Thyroid gland (tissue), 4 donors: ENCODE measurements at regions not wholly inside any gene's neighbourhood (a gene's known extent, or its start where the extent isn't known, plus 50 kb on each side); places are given as distances from the start of the nearest gene placed in this dataset.

Source experiments
- DNase-seq, 2 donors: peaks; one replicate each; pipeline ENCODE4 v3.0.0-alpha.2; 2019
- H3K27ac ChIP-seq, 3 donors: fragments of 200-600 bp; sonication (generic); 1 replicate in 2 of 3; 2 replicates in 1 of 3; pipeline ENCODE4 v1.5.1; 2016 to 2019; ENCODE audit warnings: mild to moderate bottlenecking in 1 of 3, moderate library complexity in 1 of 3
- H3K27me3 ChIP-seq: fragments of 200-600 bp; sonication (generic); one replicate; pipeline ENCODE4 v1.5.1; 2019
- H3K36me3 ChIP-seq, 2 donors: fragments of 200-600 bp; sonication (generic); one replicate each; pipeline ENCODE4 v1.5.1; 2016 to 2019
- H3K4me1 ChIP-seq, 2 donors: fragments of 200-600 bp; sonication (generic); one replicate each; pipeline ENCODE4 v1.5.1; 2017 to 2019
- H3K4me3 ChIP-seq, 3 donors: fragments of 200-600 bp; sonication (generic); replicated peaks in 1 of 3; 1 replicate in 2 of 3; 2 replicates in 1 of 3; pipeline ENCODE4 v1.5.1; 2016; ENCODE audit warnings: mild to moderate bottlenecking in 1 of 3
- H3K9me3 ChIP-seq: fragments of 200-600 bp; sonication (generic); one replicate; pipeline ENCODE4 v1.5.1; 2017
- POLR2A ChIP-seq, 2 donors: fragments of 450-650 bp; IDR thresholded peaks; one replicate each; pipeline ENCODE4 v1.6.1; 2017; ENCODE audit warnings: antibody characterized with exemption in 2 of 2, mild to moderate bottlenecking in 2 of 2, moderate library complexity in 1 of 2
- WGBS, 2 donors: methylation state at CpG; one replicate each; pipeline ENCODE4 v1.1.5; 2017; 5-methylcytosine and 5-hydroxymethylcytosine counted together
- intact Hi-C: fragments of 100-400 bp; cut with DNase I; formaldehyde crosslinking; loops from one replicate; pipeline ENCODE4 v1.15.1; 2023
- TF ChIP-seq, protein P1 (sequence below), 6 experiments: fragments of 200-600 bp in 3 of 6; fragments of 450-650 bp in 3 of 6; sonication (generic) in 3 of 6; IDR thresholded peaks; one replicate each; pipeline ENCODE4 v1.5.1; 2016 to 2019; ENCODE audit warnings: antibody characterized with exemption in 6 of 6, mild to moderate bottlenecking in 2 of 6, inconsistent platforms in 1 of 6, moderate library complexity in 1 of 6

DNA sequence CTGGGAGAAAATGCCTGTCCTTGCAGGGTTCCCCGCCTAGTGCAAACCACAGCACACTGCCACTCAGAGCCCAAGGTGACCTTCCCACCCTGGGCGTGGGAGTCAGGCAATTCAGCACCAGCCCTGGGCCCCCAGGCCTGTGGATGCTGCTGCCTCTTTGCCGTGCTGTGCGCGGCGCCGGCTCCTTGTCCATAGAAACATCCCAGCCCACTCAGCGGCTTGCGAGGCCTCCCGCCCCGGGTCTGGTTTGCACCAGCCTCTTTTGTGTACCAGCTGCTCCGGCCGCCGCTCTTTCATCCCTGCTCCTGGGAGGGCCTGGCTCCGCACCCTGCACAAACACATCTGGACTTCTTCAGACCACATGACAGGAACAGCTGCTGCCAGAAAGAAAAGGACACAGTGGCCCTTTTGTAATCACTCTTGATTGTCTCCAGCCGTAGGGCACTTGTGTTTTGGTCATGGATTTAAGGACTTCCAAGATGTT is 75.4 kb upstream of the SDK2 start:
- intact Hi-C loops, result loop anchor here (10.0 kb wide), 1 partner anchor 125 kb away; no protein-coding TSS in a partner anchor
- no peak for DNase-seq
- Histone ChIP-seq H3K4me3 (no peak overlapping the region), H3K36me3 (no peaks in the 10 kb centered on the region), H3K27me3 (no peaks in the 10 kb centered on the region), H3K9me3 (no peaks in the 10 kb centered on the region), H3K4me1 (no peaks in the 10 kb centered on the region), H3K27ac (no peak overlapping the region)
- TF ChIP-seq POLR2A (IDR thresholded peaks at IDR 0.05), result no peak
- WGBS, 2 donors, result 58 to 71% methylated on average over 16 of the region's 16 CpGs

DNA sequence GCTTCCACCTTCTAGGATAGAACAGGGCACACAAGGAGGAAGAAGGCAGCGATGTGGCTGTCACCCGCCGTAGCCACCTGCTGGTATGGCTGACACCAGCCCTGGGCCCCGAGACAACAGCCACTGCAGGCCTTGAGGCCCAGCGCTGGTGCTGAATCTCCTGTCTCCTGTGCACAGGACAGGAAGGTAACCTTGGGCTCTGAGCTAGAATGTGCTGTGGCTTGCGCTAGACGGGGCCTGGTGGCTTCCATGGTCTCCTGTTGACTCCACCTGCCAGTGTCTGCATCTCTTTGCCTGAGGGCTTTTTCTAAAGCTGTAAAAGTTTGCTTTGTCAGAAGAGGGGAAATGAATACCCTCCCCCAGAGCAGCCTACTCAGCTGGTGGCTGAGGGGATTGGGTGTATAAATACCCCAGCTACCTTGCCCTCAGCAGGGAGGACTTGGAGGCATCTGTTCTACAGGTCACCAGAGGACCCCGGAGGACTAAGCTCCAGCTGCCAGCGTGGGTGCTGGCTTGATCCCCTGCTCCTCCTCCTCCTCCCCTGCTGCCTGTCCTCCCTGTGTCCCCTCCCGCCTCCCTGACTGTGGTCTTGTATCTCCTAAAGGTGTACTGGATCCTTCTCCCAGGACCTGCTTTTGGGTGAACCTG is 76.1 kb upstream of the SDK2 start:
- no peaks in the 10 kb centered on the region for H3K36me3 ChIP-seq
- no peak overlapping the region for H3K27ac ChIP-seq
- no peaks in the 10 kb centered on the region for H3K4me1 ChIP-seq
- no peaks in the 10 kb centered on the region for H3K9me3 ChIP-seq
- H3K27me3 ChIP-seq, result no peaks in the 10 kb centered on the region
- intact Hi-C loops, result no loop called here
- TF ChIP-seq POLR2A (IDR thresholded peaks at IDR 0.05), result no peak
- TF ChIP-seq, protein P1, sequence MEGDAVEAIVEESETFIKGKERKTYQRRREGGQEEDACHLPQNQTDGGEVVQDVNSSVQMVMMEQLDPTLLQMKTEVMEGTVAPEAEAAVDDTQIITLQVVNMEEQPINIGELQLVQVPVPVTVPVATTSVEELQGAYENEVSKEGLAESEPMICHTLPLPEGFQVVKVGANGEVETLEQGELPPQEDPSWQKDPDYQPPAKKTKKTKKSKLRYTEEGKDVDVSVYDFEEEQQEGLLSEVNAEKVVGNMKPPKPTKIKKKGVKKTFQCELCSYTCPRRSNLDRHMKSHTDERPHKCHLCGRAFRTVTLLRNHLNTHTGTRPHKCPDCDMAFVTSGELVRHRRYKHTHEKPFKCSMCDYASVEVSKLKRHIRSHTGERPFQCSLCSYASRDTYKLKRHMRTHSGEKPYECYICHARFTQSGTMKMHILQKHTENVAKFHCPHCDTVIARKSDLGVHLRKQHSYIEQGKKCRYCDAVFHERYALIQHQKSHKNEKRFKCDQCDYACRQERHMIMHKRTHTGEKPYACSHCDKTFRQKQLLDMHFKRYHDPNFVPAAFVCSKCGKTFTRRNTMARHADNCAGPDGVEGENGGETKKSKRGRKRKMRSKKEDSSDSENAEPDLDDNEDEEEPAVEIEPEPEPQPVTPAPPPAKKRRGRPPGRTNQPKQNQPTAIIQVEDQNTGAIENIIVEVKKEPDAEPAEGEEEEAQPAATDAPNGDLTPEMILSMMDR (IDR thresholded peaks at IDR 0.05), result no peak
- DNase-seq, result no peak
- 90 to 94% methylated on average over 9 to 10 of the region's 10 CpGs for WGBS, 2 donors
- no peak overlapping the region for H3K4me3 ChIP-seq

DNA sequence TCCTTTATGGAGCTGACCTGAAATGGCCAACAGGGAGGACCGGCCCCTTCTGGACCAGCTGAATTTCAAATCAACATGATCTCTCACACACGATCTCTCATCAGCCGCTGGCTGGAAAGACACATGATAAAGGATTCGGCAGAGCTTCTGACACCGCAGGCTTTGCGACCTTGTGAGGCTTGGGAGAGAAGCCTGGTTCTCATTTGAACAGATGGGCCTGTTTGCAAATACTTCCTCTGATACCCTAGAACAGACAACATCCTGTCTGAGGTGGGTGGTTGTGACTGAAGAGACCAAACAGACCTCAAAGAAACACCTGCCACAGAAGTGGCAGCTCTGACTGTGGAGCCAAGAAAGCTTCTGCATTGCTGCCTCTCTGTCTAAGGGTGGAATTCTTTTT is 77.9 kb upstream of the SDK2 start:
- no peak for DNase-seq
- Histone ChIP-seq H3K27ac (no peak overlapping the region), H3K4me3 (no peak overlapping the region), H3K27me3 (no peaks in the 10 kb centered on the region), H3K9me3 (no peaks in the 10 kb centered on the region), H3K36me3 (no peaks in the 10 kb centered on the region), H3K4me1 (no peaks in the 10 kb centered on the region)
- no peak for TF ChIP-seq POLR2A (IDR thresholded peaks at IDR 0.05)
- TF ChIP-seq, protein P1 (IDR thresholded peaks at IDR 0.05), result no peak
- intact Hi-C loops, result no loop called here
- WGBS, 2 donors, result 77 to 87% methylated on average over 6 of the region's 6 CpGs

DNA sequence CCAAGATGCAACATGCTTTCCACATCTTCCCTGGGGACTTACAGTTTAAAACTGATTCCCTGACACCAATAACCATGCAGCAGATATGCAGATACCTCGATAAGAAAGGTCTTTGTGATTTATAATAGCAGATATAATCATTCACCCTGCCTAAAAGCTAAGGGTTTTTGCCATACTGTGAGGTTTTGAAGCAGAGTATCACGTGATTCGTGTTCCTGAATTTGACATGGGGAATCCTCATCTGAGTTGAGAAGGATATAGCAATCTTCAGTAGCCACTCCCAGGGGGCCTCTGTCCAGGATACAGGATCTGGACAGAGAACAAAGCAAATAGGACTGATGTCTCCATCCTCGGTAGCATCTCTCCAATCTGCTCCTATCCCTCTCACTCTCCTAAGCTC is 79.1 kb upstream of the SDK2 start:
- no peaks in the 10 kb centered on the region for H3K9me3 ChIP-seq
- no peak overlapping the region for H3K27ac ChIP-seq
- H3K27me3 ChIP-seq, result no peaks in the 10 kb centered on the region
- no peaks in the 10 kb centered on the region for H3K4me1 ChIP-seq
- H3K4me3 ChIP-seq, result no peak overlapping the region
- intact Hi-C loops, result no loop called here
- 73 to 75% methylated on average over 4 of the region's 4 CpGs for WGBS, 2 donors
- H3K36me3 ChIP-seq, result no peaks in the 10 kb centered on the region
- TF ChIP-seq, protein P1 (IDR thresholded peaks at IDR 0.05), result no peak
- TF ChIP-seq POLR2A (IDR thresholded peaks at IDR 0.05), result no peak
- no peak for DNase-seq

DNA sequence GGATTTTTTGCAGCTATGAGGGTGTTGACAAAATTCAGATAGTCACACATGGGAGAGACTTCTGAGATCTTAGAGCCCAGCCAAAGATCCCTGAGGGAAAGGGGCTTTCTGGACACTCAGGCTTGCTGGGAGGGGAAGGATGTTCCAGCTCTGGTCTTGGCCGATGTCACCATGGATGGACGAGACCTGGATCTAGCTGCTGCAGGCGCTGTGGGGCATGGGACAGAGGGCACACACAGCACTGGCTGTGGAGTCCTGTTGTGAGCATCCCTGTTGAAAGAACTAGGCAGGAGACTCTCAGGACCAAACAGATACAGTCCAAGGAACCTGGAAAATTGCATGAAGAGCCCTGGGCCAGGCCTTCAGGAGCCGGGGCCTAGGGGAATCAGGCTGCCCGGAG is 80.1 kb upstream of the SDK2 start:
- no peaks in the 10 kb centered on the region for H3K36me3 ChIP-seq
- no peaks in the 10 kb centered on the region for H3K4me1 ChIP-seq
- DNase-seq, result no peak
- intact Hi-C loops, result no loop called here
- H3K27ac ChIP-seq, result no peak overlapping the region
- 84 to 89% methylated on average over 3 to 4 of the region's 5 CpGs for WGBS, 2 donors
- H3K9me3 ChIP-seq, result no peaks in the 10 kb centered on the region
- H3K27me3 ChIP-seq, result no peaks in the 10 kb centered on the region
- no peak for TF ChIP-seq POLR2A (IDR thresholded peaks at IDR 0.05)
- TF ChIP-seq, protein P1 (IDR thresholded peaks at IDR 0.05), result no peak
- no peak overlapping the region for H3K4me3 ChIP-seq
